Activated T-cell treated with anti-CD3 and anti-CD28 coated beads, Interleukin-2, amount 50 U/mL, for 1 hour (primary cell): ENCODE measurements at regions not wholly inside any gene's neighbourhood (a gene's known extent, or its start where the extent isn't known, plus 50 kb on each side); places are given as distances from the start of the nearest gene placed in this dataset.
"Not testable (repeated sequence)": the region's sequence is repeated elsewhere in the genome, so short reads cannot be mapped to it uniquely, and the experiment has no call there.

Source experiments
- DNase-seq: peaks from one replicate; pipeline ENCODE4 v3.0.0-alpha.2; 2020

DNA sequence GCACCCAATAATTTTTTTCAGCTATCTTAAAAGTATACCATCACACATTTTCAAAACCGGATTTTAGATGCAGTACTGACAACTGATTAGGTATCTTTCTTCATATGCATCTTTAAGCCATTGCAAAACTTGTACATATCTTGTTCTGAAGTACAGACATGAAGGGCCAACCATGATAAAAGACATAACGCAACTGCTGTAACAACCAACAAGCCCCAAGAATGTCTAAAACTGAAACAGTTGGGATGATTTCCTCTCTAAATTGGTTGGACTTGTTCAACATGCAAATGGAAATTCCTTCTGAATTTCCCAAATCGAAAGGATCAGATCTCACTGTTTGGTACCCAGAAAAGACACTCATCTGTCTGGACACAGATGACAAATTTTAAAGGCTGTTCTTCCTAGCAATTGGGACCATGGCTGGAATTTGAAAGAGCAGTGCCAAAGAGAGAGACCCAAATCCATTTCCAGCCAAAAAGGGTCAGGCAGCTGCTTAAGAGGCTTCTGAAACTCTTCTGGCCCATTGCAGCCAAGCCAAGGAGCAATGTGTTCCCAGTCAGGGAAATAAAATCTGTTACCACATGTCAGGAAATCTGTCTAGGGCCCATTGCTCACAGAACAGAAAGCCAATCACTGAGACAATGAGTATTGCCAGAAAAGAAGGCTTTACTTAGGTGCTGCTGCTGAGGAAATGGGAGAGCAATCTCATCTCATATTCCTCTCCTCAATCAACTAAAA is 1122.4 kb upstream of the USP15 start:
- DNase-seq: no peak

- DNase-seq: no peak
Measured at GRCh38 chr12:61138415-61138759, 1121.8 kb upstream of the USP15 start.

- no peak for DNase-seq
Measured at GRCh38 chr12:61161961-61162360, 1098.2 kb upstream of the USP15 start.

DNA sequence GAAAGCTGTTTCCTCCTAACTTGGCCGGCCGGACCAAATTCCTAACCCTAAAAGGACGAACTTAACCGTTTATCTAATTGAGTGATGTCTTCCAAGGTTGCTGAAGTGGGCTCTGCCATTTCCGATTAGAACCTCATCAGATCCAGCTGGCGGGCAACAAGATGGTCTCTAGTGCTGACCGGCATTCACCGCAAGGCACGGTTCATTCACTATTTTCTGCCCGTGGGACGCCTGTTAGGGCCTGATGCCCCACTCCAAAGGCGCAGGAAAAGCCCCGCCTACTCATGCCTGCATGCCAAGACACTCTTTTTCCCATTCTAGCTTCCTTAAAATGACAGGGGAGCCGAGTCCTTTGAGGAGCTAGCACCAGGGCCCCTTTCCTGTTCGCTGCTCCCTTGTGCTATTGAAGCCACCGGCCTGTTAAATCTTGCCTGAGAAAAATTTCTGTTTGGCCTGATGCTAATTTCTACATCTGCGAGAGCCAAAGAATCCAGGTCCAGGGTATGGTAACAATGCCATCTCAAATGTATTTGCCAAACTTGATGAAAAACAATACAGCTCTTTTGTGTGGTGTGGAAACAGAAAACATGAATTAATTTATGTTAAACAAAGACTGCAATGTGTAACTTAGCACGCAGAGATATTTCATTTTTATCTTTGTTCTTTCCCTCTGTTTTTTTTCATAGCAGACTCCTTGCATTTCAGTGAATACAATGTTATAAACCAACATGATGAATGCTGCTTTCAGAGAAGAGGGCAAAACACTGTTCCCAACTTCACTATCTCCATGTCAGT is 1071.2 kb upstream of the USP15 start:
- no peak for DNase-seq

DNA sequence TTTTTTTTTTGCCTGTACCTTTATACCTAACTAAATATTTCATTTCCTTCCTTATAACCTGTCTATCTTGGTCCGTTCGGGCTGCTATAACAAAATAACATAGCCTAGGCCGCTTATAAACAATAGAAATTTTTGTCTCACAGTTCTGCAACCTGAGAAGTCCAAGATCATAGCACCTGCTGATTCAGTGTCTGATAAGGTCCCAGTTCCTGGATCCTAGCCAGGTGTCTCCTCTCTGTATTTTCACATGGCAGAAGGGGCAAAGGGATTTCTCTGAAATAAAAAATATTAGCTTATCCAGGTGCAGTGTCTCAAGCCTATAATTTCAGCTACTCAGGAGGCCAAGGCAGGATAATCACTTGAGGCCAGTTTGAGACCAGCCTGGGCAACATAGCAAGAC is 1046.6 kb upstream of the USP15 start:
- no peak for DNase-seq

DNA sequence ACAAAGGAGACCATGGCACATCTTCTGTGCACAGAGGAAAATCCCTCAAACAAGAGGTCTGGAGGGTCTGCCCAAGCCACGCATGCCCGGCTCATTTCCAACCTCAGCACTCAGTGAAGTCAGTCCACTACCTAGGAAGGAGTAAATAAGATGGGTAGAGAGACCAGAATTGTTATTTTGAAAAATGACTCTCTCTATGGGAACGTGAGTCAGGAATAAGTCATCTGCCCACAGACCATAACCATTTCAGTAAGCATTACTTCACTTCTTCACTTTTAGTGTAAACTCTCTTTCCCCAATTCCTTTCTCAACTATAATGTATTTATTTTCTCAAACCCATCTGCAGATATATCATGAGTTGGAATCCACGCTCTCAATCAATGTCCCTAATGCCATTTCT is 1039.9 kb upstream of the USP15 start:
- DNase-seq: no peak

- no peak for DNase-seq
Measured at GRCh38 chr12:61232040-61232439, 1028.2 kb upstream of the USP15 start.

DNA sequence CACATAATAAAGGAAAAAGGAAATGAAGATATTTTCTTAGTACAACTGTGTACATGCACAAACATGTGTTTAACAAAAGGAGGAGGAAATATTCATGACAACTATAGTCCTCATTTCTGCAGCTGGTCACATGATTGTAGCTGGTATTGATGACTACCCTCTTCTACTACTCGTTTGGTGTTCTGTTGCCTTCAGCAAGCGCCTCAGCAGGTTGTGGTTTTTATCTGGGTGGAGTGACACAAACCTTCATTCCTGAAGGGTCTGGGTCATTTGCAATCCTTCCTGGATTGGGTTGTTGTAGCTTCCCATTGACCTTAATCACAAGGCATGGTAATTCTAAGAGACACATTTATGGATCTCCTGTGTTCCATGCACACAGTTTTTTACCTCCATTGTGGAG is 1009.9 kb upstream of the USP15 start:
- no peak for DNase-seq

GRCh38 chr12:61251076-61251475 is 1009.1 kb upstream of the USP15 start:
- no peak for DNase-seq

- DNase-seq: no peak
Measured at GRCh38 chr12:61254225-61254624, 1006.0 kb upstream of the USP15 start.

DNA sequence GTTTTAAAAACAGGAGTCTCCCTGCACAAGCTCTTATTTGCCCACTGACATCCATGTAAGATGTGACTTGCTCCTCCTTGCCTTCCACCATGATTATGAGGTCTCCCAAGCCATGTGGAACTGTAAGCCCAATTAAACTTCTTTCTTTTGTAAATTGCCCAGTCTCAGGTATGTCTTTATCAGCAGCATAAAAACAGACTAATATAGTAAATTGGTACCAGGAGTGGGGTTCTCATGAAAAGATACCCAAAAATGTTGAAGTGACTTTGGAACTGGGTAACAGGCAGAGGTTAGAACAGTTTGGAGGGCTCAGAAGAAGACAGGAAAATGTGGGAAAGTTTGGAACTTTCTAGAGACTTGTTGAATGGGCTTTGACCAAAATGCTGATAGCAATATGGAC is 995.9 kb upstream of the USP15 start:
- DNase-seq: not testable (repeated sequence)

DNA sequence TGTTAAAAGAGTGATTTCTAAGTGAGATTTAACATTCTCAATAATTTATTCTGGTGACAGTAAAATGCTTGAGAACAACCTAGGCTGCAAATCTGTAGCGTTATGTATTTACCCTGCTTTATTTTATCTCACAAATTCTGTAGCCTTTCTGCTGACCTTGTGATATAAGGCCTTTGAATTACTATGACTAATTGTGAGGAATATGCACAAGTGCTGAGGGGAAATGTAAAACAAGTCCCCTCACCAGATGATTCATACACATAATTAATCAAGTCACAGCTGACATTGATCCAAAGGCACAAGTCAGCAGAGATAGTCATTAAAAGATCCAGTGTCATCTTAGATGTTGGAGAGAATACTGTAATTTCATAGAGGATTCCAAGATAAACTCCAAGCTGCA is 992.7 kb upstream of the USP15 start:
- DNase-seq: no peak

DNA sequence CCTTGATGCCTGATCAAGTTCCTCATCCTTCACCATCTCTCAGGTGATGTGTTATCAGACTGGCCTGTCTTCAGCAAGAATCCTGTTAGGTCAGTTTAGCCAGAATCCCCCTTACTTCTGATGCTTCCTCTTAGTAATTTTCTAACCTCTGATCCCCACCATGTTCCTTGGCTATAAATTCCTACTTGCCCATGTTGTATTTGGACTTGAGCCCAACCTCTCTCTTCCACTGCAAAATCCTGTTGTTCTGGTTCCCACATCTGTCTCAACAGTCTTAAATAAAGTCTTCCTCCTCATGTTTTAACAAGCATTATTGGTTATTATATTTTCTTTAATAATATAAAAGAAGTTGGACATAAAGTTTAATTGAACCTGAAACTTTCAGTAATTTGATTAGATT is 987.8 kb upstream of the USP15 start:
- DNase-seq: no peak

DNA sequence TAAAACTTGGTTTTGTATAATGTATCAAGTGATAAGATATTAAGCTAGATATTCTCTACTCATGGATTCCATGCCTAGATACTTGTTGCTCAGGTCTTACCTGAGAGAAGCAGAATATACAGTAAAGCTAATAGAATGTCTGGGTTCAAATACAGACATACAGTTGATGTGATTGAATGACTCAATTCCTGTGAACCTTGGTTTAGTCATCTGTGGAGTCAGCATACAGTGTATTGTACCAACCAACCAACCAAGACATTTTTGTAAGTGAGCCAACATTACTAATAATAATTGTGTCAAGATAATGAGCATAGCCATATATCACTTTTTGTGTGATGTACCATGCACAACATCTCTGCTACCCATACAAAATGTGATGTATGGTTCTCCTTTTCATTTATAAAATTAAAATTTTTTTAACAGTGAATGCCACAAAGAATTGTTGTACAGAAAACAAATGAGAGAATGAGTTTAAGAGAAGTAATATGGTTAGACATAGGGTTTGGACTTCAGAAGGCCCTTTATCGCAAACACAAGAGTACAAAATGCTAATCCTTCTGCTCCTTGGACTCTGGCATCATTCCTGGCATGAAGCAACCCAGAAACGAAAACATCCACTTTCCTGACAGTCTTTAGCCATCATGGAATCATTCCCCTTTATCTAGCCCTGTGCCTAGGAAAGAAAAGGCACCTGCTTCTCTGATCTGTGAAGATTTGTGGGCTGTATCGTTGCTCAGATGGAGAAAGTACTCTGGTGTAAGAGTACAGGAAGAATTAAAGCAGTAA is 977.2 kb upstream of the USP15 start:
- no peak for DNase-seq

DNA sequence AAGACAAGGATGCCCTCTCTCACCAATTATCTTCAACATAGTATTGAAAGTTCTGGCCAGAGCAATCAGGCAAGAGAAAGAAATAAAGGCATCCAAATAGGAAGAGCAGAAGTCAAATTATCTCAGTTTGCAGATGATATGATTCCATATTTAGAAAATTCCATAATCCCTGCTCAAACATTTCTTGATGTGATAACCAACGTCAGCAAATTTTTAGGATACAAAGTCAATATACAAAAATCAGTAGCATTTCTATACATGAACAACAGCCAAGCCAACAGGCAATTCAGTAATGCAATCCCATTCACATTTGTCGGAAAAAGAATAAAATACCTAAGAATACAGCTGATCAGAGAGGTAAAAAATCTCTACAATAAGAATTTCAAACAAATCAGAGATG is 969.7 kb upstream of the USP15 start:
- DNase-seq: no peak

DNA sequence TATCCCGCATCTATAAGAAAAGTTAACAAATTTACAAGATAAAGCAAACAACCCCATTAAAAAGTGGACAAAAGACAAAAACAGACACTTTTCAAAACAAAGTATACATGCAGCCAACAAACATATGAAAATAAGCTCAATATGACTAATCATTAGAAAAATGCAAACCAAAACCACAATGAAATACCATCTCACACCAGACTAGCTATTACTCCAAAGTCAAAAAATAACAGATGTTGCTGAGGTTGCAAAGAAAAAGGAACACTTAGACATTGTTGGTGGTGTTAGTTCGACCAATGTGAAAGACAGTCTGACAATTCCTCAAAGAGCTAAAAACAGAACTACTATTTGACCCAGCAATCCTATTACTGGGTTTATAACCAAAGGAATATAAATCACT is 968.6 kb upstream of the USP15 start:
- no peak for DNase-seq

DNA sequence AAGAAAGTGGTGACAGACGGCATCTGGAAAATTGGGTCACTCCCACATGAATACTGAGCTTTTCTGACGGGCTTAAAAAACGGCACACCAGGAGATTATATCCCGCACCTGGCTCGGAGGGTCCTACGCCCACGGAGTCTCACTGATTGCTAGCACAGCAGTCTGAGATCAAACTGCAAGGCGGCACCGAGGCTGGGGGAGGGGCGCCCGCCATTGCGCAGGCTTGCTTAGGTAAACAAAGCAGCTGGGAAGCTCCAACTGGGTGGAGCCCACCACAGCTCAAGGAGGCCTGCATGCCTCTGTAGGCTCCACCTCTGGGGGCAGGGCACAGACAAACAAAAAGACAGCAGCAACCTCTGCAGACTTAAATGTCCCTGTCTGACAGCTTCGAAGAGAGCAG is 966.2 kb upstream of the USP15 start:
- DNase-seq: not testable (repeated sequence)

GRCh38 chr12:61301817-61302216 is 958.4 kb upstream of the USP15 start:
- DNase-seq: no peak

- no peak for DNase-seq
Measured at GRCh38 chr12:61302282-61302681, 957.9 kb upstream of the USP15 start.

DNA sequence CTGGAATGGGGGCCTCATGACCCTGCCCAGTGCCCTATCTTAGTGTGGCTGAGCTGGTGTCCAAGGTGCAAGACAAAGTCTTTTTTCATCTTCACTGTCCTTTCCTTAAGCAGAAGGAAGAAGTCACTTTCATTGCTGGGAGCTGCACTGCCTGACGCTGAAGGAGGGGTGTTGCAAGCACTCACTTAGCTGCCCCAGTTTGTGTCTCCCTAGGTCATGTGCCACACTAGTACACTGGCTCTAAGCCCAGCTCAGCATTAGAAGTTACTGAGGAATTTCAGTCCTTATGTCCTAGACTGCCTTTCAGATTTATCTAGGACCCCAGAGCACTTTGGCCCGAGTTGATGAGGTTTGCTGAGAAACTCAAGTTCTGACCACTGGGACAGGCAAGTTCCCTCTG is 952.0 kb upstream of the USP15 start:
- DNase-seq: no peak

DNA sequence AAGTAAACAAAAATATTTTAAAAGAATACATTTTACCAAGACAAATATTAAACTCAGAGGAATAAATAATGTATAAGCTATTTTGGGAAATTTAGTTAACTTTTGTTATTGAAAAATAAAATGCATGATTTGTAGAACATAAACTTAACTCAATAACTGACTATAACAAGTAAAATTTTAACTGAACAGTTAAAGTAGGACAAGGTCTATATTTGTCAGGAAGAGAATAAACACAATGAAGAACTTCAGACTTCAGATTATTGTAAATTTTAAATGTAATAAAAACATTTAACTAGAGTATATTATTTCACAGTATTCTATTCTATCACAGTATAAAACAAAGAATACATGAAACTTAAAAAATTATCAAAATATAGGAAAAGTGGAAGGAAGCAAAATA is 948.8 kb upstream of the USP15 start:
- no peak for DNase-seq

DNA sequence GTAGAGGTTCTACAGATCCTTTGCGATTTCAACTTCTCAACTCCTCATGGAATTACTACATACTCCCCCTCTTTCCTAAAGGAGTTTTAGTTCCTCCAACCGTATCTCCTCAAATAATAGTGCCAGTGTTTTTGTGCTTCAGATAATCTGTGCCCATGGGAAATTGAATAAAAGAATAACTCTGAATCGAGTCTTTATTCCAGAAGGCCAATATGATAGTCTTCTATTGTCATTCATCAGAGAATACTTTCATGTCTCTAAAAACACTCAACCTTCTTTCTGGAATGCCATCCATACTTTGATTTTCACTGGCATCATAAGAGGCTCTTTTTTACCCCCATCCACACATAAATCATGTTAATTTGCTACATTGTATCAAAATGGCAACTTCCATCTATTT is 911.3 kb upstream of the USP15 start:
- DNase-seq: no peak

- no peak for DNase-seq
Measured at GRCh38 chr12:61355105-61355504, 905.1 kb upstream of the USP15 start.

DNA sequence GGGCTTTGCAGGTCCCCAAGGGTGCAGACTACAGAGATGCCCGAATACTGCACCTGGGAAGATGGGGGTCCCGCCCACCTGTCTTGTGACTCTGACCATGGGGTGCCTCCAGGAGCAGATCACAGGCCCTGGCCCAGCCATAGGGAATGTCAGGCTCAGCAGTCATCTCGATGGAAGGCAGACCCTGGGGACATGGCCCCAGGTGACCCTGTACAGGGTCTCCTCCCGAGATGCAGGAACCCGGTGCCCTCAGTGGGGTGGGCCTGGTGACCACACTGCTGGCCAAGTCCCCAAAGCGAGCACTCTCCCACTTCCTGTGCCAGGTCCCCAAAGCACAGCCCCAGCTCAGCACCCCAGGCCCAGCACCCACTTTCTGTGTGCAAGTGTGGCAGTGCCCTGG is 903.7 kb upstream of the USP15 start:
- no peak for DNase-seq
